ENCODE measurements at regions not wholly inside any gene's neighbourhood (a gene's known extent, or its start where the extent isn't known, plus 50 kb on each side); places are given as distances from the start of the nearest gene placed in this dataset.

- no peak for DNase-seq
Measured at GRCh38 chr1:38126970-38127369, 80.4 kb upstream of the POU3F1 start.

- no peak for DNase-seq
Measured at GRCh38 chr1:38125837-38126520, 79.4 kb upstream of the POU3F1 start.

- DNase-seq, result no peak
Measured at GRCh38 chr1:38125016-38125415, 78.4 kb upstream of the POU3F1 start.

- DNase-seq, result no peak
Measured at GRCh38 chr1:38123356-38124135, 77.0 kb upstream of the POU3F1 start.

GRCh38 chr1:38121231-38121680, 74.7 kb upstream of the POU3F1 start:
- no peak for DNase-seq

- DNase-seq, result no peak
Measured at GRCh38 chr1:38120552-38121230, 74.1 kb upstream of the POU3F1 start.

GRCh38 chr1:38118976-38119375, 72.4 kb upstream of the POU3F1 start:
- no peak for DNase-seq

- DNase-seq, result no peak
Measured at GRCh38 chr1:38117444-38117887, 70.9 kb upstream of the POU3F1 start.

- no peak for DNase-seq
Measured at GRCh38 chr1:38115682-38116202, 69.1 kb upstream of the POU3F1 start.

GRCh38 chr1:38115226-38115625, 68.6 kb upstream of the POU3F1 start:
- no peak for DNase-seq

- DNase-seq, result no peak
Measured at GRCh38 chr1:38114241-38115026, 67.8 kb upstream of the POU3F1 start.

GRCh38 chr1:38113159-38113666, 66.6 kb upstream of the POU3F1 start:
- DNase-seq, result no peak

GRCh38 chr1:38111589-38111988, 65.0 kb upstream of the POU3F1 start:
- no peak for DNase-seq

- DNase-seq, result no peak
Measured at GRCh38 chr1:38105267-38105666, 58.7 kb upstream of the POU3F1 start.

GRCh38 chr1:38102636-38103035, 56.0 kb upstream of the POU3F1 start:
- no peak for DNase-seq

- DNase-seq, result no peak
Measured at GRCh38 chr1:38101037-38101785, 54.6 kb upstream of the POU3F1 start.

- DNase-seq, result no peak
Measured at GRCh38 chr1:38098101-38098847, 51.7 kb upstream of the POU3F1 start.

GRCh38 chr1:38097284-38097898, 50.8 kb upstream of the POU3F1 start:
- DNase-seq, result no peak

Data from stimulated activated naive CD4-positive, alpha-beta T cell treated with Interleukin-2 at 50 U/mL for 16 hours (primary cell).